HAP-1 (cell line): ENCODE measurements at regions not wholly inside any gene's neighbourhood (a gene's known extent, or its start where the extent isn't known, plus 50 kb on each side); places are given as distances from the start of the nearest gene placed in this dataset.

ENCODE experiments used
- DNase-seq, 2 experiments: peaks; one replicate each; pipeline ENCODE4 v3.0.0-alpha.2; 2016 to 2020; ENCODE audit warnings: low spot score in 2 of 2
- H3K27me3 ChIP-seq: fragments of 250-450 bp; sonication (Bioruptor Pico); 2 replicates; pipeline ENCODE4 v1.5.1; 2020; ENCODE audit warnings: low read depth, mild to moderate bottlenecking, moderate library complexity
- H3K36me3 ChIP-seq: fragments of 250-450 bp; sonication (Bioruptor Pico); replicated peaks from 2 replicates; pipeline ENCODE4 v1.5.1; 2020; ENCODE audit warnings: mild to moderate bottlenecking
- H3K4me1 ChIP-seq: fragments of 250-450 bp; sonication (Bioruptor Pico); 2 replicates; pipeline ENCODE4 v1.5.1; 2020; ENCODE audit warnings: mild to moderate bottlenecking
- H3K4me3 ChIP-seq: fragments of 250-450 bp; sonication (Bioruptor Pico); 2 replicates; pipeline ENCODE4 v1.5.1; 2020; ENCODE audit warnings: mild to moderate bottlenecking, moderate library complexity
- H3K9me3 ChIP-seq: fragments of 250-450 bp; sonication (Bioruptor Pico); 2 replicates; pipeline ENCODE4 v1.5.1; 2020; ENCODE audit warnings: mild to moderate bottlenecking, moderate library complexity
- in situ Hi-C: fragments of 300-500 bp; cut with MboI; formaldehyde crosslinking; loops from 3 replicates; pipeline ENCODE4 v1.14.3; 2020; ENCODE audit warnings: low sequenced_read_pairs, inconsistent platforms, mixed read lengths

DNA sequence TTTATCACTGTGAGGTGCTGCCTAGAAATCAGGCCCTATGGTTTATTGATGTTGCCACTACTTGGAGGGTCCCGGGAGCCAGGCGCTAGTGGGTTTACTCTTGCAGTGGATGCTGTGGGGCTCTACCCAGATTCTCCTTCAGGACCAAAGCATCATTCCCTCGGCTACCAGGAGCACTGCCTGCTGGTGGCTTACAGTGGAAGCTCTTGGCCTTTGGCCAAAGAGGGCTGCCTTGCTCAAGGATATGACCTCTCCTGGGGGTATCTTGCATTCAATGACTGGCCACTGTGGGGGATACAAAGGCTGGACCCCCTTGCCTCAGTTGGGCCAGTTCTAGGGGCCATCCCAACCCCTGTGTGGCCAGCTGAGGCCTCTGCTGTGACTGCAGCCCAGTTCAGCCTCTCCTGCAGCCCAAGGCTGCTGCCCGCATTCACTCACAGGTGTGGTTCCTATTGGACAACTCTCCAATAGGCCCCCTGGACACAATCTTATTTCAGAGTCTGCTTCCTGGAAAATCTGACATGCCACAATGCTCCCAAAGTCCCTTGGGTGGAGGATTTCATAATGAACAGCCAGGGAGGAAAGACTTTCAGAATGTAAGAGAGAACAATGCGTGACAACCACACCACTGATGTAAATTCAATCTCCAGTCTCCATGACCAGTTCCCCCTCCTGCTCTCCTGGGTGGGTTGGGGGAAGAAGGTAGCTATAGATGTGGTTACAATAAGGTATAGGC, 196.3 kb downstream of the SNX10 start:
- in situ Hi-C loops: no loop called here
- Histone ChIP-seq H3K4me3 (no peak overlapping the region), H3K36me3 (no peaks in the 10 kb centered on the region), H3K4me1 (no peaks in the 10 kb centered on the region), H3K9me3 (no peaks in the 10 kb centered on the region), H3K27me3 (no peaks in the 10 kb centered on the region)
- DNase-seq: no peak

DNA sequence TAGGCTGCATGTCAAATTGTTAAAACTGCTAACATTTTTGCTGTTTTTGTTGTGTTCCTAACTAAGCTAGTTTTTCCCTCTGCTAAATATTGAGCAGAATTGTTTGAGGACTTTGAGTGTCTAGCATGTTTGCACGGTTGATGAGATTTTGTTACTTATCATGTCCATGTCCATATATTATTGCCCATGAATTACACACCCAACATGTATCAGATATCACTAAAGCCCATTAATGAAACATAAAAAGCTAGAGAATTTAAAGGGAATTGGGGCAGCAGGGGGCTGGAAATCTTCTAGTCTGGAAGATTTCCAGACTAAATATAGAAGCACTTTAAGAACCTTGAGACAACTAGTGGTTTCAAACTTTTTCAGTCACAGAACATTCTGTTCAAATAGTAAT, 197.7 kb downstream of the SNX10 start:
- Histone ChIP-seq H3K9me3 (no peaks in the 10 kb centered on the region), H3K4me3 (no peak overlapping the region), H3K36me3 (no peaks in the 10 kb centered on the region), H3K27me3 (no peaks in the 10 kb centered on the region), H3K4me1 (no peaks in the 10 kb centered on the region)
- in situ Hi-C loops: no loop called here
- DNase-seq: no peak

DNA sequence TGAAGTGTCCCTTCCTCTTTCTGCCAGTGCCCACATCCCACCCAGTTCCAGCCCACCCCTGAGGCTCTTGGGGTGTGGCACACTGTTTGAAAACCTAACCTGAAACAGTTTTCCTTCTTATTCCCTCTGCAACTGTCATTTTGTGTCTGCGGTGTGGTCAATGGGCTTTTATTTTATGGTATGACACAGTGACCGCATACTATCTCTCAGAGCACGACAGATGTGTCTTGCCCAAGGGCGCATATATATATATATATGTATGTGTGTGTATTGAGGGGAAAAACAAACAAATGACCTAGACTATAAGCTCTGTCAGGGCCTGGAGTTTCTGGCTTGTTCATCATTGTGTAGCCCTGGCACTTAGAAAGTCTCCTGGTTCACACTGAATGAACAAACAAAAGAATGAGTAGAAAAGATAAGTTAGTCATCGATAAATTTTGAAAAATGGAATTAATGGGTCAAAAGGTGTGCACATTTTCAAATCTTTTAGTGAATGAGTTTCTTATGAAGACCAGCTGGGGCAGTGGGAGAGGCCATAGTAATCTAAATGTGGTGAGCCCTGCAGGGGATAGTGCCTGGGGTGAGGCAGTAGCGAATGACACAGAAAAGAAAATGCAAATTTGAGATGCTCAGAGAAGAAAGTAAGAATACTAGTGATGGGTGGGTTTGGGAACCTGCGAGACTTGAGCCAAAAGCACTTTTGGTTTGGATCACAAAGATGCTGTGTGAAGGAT, 198.4 kb downstream of the SNX10 start:
- no peaks in the 10 kb centered on the region for H3K36me3 ChIP-seq
- H3K27me3 ChIP-seq: no peaks in the 10 kb centered on the region
- H3K4me1 ChIP-seq: no peaks in the 10 kb centered on the region
- no peaks in the 10 kb centered on the region for H3K9me3 ChIP-seq
- in situ Hi-C loops: no loop called here
- no peak overlapping the region for H3K4me3 ChIP-seq
- no peak for DNase-seq

DNA sequence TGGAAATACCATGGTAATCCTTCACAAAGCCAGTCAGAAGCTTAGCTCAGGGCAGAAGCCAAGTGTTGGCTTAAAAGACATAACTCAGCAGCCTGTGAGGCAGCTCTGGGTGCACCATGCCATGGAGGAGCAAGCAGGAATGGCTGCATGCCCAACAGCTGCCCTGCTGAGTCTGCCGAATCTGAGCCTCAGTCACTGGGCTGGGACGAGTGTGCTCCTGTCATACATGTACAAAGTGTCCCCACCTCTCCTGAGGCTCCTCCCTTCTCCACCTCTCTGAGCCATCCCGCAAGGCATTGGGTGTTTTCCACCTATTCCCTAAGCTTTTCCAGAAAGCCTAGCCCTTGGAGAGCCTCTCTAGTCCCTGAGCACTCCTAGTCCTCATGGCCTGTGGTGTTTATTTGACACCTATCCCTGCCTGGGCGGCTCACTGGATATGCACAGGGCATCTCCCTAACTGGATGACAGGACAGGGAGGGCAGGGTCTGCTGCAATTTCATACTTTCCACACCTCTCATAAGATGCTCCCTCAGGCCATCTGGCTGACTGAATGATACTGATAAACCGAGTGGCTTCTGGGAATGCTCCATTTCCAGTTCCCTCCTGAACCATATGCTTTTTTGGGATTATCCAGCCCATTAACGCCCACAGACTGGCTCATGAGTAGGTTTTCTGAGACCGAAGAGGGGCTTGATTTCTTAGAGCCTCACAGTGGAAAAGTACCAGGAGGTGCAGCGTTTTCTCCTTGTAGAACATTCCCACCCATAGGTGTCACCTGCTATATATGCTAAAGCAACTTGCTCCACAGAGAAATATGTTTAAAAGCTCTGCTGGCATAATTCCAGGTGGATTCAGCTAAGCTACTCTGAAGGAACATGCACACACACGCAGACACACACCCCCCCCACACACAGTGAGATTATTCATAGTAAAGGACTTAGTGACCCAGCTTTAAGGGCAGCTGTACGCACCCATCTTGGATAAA, 199.3 kb downstream of the SNX10 start:
- Histone ChIP-seq H3K9me3 (no peaks in the 10 kb centered on the region), H3K4me1 (no peaks in the 10 kb centered on the region), H3K27me3 (no peaks in the 10 kb centered on the region), H3K4me3 (no peak overlapping the region), H3K36me3 (no peaks in the 10 kb centered on the region)
- no peak for DNase-seq
- in situ Hi-C loops: no loop called here

DNA sequence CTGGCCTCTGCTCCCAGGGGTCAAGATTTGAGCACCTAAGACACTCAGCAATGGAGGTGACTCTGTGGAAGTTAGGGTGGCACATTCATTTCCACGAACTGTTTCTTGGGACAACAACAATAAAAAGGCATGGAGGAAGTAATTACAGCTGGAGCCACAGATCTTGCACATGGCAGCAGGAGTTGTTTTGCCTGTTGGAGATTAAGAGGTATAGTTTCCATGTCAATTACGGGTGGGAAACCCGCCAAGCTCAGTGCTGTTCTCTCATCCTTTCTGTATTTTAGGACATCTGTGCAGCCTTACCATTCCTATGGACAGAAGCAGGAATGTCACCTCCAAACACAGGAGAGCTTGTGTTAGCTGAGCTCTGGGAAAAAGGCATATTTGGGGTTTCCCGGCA, 201.2 kb downstream of the SNX10 start:
- in situ Hi-C loops: no loop called here
- Histone ChIP-seq H3K4me3 (no peak overlapping the region), H3K9me3 (no peaks in the 10 kb centered on the region), H3K27me3 (peaks cover 5% of the 10 kb centered on the region; the same call in 1 of the 2 replicates), H3K36me3 (no peaks in the 10 kb centered on the region), H3K4me1 (no peaks in the 10 kb centered on the region)
- DNase-seq: no peak

DNA sequence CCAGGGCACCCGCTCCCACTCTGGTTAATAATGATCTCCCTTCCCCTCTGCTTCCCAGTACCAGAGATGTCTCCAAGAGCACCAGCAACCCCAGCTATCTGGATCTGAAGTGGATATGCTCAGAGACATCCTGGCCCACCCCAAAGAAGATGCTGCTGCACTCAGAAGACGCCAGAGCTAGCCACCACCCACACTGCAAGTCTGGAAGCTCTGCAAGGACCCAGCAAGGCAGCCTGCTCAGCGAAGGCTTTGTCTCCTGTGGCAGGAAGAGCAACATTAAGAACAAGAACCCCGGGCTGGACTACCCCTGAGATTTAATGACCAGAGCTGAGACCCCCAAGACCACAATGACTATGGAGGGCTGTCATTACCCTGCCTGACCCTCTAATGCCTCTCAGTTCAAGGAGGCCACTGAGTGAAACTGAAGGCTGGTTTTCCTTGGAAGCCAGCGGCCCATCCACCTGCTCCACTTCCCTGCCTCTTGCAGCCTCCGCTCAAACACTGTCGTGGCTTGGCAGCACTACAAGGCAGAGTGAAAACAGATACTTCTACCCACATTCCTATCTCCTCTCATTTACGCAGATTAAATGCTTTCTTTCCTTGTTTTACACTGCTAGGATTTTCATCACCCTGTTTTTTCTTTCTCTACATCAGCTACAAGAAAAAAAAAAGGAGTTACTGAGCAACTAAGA, 202.2 kb downstream of the SNX10 start:
- H3K9me3 ChIP-seq: no peaks in the 10 kb centered on the region
- in situ Hi-C loops: no loop called here
- peaks cover 5% of the 10 kb centered on the region; the same call in 1 of the 2 replicates for H3K27me3 ChIP-seq
- no peak for DNase-seq
- no peaks in the 10 kb centered on the region for H3K36me3 ChIP-seq
- H3K4me3 ChIP-seq: no peak overlapping the region
- H3K4me1 ChIP-seq: no peaks in the 10 kb centered on the region

DNA sequence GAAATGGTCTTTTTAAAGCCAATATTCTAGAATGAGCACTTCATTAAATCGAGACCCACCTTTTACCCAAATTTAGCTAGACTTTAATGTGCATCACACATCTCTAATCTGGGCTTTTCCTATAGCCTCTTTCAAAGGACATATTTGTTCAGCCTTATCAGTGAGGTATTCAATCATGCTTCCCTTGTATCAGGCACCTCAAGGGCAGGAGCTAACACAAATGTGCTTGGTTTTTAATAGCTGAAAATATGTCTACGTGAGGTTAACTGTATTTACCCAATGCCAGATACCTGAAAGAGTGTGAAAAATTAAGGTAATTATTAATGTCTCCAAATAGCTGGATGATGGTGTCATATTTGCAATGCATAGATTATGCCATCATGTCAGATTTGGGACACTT, 203.9 kb downstream of the SNX10 start:
- DNase-seq: no peak
- Histone ChIP-seq H3K27me3 (peaks cover 5% of the 10 kb centered on the region; the same call in 1 of the 2 replicates), H3K4me1 (no peaks in the 10 kb centered on the region), H3K4me3 (no peak overlapping the region), H3K36me3 (no peaks in the 10 kb centered on the region), H3K9me3 (no peaks in the 10 kb centered on the region)
- in situ Hi-C loops: no loop called here

DNA sequence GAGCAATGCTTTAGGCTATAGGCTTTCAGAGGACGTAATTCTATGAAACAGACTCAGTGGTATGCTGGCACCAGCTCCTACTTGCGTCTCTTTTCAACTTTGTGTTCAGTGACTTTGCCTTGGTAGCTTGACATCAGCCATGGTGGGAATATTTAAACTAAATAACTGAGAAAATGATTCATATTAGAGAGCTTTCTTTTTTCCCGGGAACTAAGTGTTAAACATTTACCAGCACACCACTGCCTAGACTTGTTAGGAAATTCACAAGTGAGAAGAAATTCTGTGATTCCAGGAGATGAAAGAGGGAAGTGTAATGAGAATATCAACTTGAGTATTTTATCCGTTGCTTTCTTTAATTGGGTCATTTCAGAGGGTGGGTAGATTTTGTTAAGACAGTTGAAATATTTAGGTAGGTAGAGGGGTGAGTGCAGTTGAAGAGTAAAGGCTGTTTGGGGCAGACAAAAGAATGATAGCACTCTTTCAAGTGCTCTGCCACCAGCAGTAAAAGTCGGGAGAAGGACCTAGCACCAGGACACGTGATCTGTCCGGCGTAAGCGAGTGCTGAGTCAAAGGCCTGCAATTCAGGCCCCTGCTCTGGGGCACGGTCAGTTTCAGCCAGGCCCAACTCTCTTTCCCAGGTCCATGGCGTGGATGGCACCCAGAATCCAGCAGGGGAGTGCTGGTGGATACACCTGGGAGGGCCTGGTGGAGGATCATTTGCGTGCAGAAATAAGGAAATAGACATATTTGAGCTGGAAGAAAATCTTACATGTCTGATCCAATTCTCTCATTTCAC, 206.3 kb downstream of the SNX10 start:
- DNase-seq: no peak
- Histone ChIP-seq H3K4me1 (no peaks in the 10 kb centered on the region), H3K4me3 (no peak overlapping the region), H3K36me3 (no peaks in the 10 kb centered on the region), H3K27me3 (peaks cover 7% of the 10 kb centered on the region), H3K9me3 (no peaks in the 10 kb centered on the region)
- in situ Hi-C loops: no loop called here

DNA sequence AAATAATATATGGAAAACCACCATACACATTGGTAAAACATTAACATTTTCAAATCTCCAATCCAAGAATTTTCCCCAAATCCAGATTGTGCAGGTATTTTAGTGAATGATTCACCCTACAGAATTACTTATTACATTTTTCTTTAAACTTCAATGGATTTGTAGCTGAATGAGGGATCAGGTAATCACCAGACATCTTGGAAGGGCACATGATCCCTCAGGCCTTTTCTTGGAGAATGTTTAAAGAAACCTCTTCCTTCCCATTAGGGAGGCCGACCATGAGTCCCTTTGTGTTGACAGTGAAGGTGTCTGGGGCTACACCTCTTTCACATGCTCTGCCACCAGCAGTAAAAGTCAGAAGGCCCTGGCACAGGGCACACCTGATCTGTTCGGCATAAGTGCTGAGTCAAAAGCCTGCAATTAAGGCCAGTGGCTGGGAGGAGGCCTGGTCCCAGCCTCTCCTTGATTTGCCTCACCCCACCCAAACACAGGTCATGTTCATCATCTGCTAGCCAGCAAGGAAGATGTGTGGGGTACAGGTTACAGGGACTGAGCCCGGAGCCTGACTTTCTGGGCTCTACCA, 207.7 kb downstream of the SNX10 start:
- DNase-seq: no peak
- H3K27me3 ChIP-seq: peaks cover 11% of the 10 kb centered on the region
- no peaks in the 10 kb centered on the region for H3K36me3 ChIP-seq
- in situ Hi-C loops: no loop called here
- H3K4me3 ChIP-seq: no peak overlapping the region
- H3K4me1 ChIP-seq: no peaks in the 10 kb centered on the region
- H3K9me3 ChIP-seq: no peaks in the 10 kb centered on the region

DNA sequence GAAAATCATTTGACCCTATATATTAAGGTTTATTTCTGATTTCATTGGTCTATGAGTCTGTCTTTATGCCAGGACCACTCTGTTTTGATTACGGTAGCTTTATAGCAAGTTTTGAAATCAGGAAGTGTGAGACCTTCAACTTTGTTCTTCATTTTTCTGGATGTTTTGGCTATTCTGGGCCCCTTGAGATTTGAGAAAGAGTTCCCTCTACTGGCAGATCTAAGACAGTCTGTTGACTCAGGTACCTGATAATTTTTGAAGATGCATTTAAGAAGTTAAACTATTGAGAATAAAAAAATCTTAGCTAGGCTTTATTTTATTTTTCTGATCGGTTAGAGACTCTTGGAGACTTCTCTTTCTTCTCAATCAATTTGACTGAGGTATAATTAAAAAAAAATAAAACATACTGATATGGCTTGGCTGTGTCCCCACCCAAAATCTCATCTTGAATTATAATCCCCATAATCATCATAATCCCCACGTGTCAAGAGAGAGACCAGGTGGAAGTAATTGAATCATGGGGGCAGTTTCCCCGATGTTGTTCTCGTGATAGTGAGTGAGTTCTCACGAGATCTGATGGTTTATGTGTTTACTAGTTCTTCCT, 209.2 kb downstream of the SNX10 start:
- in situ Hi-C loops: loop anchor here (10.0 kb wide), 1 partner anchor 164 kb away; no protein-coding TSS in a partner anchor
- peaks cover 11% of the 10 kb centered on the region for H3K27me3 ChIP-seq
- DNase-seq: peak in 1 of 2 experiments; percentile 31
- no peak overlapping the region for H3K4me3 ChIP-seq
- no peaks in the 10 kb centered on the region for H3K36me3 ChIP-seq
- no peaks in the 10 kb centered on the region for H3K4me1 ChIP-seq
- no peaks in the 10 kb centered on the region for H3K9me3 ChIP-seq

DNA sequence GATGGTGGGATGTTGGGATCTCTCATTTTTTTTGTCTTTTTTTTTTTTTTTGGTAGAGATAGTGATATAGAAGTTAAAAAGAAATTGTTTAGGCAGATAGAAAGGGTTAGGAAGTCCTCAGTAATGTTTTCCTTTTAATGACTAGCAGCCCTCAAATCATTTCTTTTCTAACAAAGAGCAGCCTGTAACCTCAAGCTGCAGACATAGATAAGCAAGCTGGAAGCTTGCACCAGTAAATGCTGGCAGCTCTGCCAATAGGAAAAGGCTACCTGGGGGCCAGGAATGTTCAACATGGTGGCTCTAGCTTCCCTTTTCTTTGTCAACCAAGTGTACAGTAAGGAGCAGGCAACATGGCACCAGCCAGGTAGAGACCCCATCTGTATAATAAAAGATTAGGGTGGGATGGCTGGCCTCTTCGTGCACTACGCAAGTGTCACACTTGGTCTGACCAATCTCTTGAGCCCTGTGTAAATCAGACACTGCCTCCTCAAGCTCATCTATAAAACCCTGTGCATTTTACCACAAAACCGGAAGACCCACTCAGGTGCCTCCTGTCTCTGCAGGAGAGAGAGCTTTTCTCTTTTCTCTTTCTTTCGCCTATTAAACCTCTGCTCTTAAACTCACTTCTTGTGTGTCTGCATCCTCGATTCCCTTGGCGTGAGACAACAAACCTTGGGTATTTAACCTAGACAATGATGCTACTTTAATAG, 212.9 kb downstream of the SNX10 start:
- in situ Hi-C loops: loop anchor here (10.0 kb wide), 1 partner anchor 160 kb away; no protein-coding TSS in a partner anchor
- Histone ChIP-seq H3K36me3 (no peaks in the 10 kb centered on the region), H3K4me1 (no peaks in the 10 kb centered on the region), H3K27me3 (peaks cover 6% of the 10 kb centered on the region), H3K9me3 (no peaks in the 10 kb centered on the region), H3K4me3 (no peak overlapping the region)
- DNase-seq: no peak
